IgD-negative memory B cell (primary cell): ENCODE measurements at regions not wholly inside any gene's neighbourhood (a gene's known extent, or its start where the extent isn't known, plus 50 kb on each side); places are given as distances from the start of the nearest gene placed in this dataset.
A peak's percentile ranks its signal among the peaks of the same experiment; 100 is the strongest.

Experiments
- H3K27ac Mint-ChIP-seq, 3 donors: one replicate each; pipeline ENCODE4 v1.8.0; 2020 to 2022; ENCODE audit warnings: mild to moderate bottlenecking in 3 of 3, mixed read lengths in 3 of 3, moderate library complexity in 1 of 3
- H3K27me3 Mint-ChIP-seq: one replicate; pipeline ENCODE4 v1.8.0; 2021; ENCODE audit warnings: mixed read lengths
- H3K36me3 Mint-ChIP-seq: one replicate; pipeline ENCODE4 v1.8.0; 2020; ENCODE audit warnings: mild to moderate bottlenecking, mixed read lengths
- H3K4me1 Mint-ChIP-seq, 3 donors: one replicate each; pipeline ENCODE4 v1.8.0; 2020 to 2022; ENCODE audit warnings: mixed read lengths in 3 of 3, mild to moderate bottlenecking in 1 of 3
- H3K4me3 Mint-ChIP-seq, 4 donors: one replicate each; pipeline ENCODE4 v1.8.0; 2020 to 2022; ENCODE audit warnings: mild to moderate bottlenecking in 4 of 4, mixed read lengths in 4 of 4, moderate library complexity in 3 of 4
- H3K9me3 Mint-ChIP-seq, 3 donors: one replicate each; pipeline ENCODE4 v1.8.0; 2020 to 2021; ENCODE audit warnings: mixed read lengths in 3 of 3, mild to moderate bottlenecking in 1 of 3

DNA sequence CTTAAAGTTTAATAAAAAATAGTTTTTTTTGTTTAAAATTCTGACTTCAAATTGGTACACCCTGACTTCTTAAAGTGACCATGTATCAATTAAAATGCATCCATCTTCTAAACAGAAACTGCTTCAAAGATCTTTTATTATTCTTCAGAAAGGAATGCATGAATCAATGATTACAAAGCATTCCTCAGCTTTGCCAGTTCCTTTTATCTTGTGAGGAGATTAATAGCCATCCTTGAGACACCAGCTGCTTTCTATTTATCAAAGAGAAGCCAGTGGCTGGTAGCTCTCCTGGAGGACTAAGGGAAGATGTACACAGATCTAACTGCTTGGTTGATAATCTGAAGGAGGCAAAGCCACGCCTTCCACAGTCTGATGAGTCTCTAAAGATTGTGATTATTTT lies 2222.5 kb downstream of the LRRC4C start:
- Mint-ChIP-seq H3K4me1 (no peaks in the 10 kb centered on the region), H3K27me3 (no peaks in the 10 kb centered on the region), H3K27ac (no peak overlapping the region), H3K4me3 (no peak overlapping the region), H3K36me3 (no peaks in the 10 kb centered on the region), H3K9me3 (peaks cover 0 to 29% (median 0%) of the 10 kb centered on the region in 3 donors)

DNA sequence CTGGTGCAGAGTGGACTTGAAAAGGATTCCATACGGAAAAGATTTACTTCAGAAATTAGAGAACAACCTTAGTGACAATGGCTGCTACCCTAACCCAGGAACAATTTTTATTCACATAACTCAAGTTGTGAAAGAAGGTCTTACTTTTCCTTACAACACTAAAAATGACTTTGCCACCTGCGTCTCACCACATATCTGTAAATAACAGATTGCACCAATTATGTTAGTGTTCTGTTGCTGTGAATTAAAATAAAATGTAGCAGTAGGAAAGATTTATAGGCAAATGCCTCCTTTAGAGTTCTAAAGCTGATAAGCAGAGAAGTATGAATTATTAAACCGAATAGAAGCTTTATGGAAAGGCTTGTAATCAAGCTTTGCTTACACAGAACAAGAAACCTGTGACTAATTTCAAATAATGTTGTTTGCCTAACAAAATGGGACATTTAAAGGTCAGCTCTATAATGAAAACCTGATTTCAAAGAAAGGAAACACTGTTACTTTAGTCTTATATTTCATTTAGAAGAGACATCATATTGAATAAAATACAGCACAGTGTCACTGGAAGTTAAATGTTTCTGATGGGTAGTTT lies 2237.8 kb downstream of the LRRC4C start:
- H3K9me3 Mint-ChIP-seq: peaks cover 0 to 11% (median 2%) of the 10 kb centered on the region in 3 donors

DNA sequence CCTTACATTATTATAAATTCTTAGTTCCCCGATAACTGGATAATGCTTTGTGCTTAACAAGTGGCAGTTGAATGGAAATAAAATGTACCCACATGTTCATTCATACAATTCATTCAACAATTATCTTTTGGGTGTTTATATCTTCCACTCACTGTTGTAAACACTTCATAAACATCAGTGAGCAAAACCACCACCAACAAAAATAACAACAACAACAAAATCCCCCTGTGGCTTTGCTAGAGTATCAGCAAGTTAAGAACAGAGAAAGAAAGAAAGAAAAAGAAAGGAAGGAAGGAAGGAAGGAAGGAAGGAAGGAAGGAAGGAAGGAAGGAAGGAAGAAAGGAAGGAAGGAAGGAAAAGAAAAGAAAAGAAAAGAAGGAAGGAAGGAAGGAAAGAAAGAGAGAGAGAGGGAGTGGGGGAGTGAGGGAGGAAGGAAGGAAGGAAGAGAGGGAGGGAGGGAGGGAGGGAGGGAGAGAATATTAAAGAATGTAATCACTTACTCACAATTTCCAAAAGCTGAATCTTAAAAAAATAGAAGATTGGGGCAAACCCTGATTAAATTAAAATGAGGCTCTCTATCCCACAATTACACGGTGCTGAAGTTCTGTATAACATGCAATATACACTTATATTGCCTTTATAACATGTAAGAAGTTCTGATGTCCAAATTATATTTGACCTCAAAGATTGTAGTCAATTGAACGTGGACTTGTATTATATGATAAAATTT lies 2238.8 kb downstream of the LRRC4C start:
- Mint-ChIP-seq H3K9me3 (peaks cover 0 to 12% (median 2%) of the 10 kb centered on the region in 3 donors), H3K4me3 (no peak overlapping the region), H3K27me3 (no peaks in the 10 kb centered on the region), H3K27ac (no peak overlapping the region), H3K4me1 (no peaks in the 10 kb centered on the region), H3K36me3 (no peaks in the 10 kb centered on the region)

More for the DNA sequence above, 2237.8 kb downstream of the LRRC4C start:
- no peak overlapping the region for H3K4me3 Mint-ChIP-seq
- no peaks in the 10 kb centered on the region for H3K4me1 Mint-ChIP-seq
- H3K36me3 Mint-ChIP-seq: no peaks in the 10 kb centered on the region
- no peaks in the 10 kb centered on the region for H3K27me3 Mint-ChIP-seq
- no peak overlapping the region for H3K27ac Mint-ChIP-seq

DNA sequence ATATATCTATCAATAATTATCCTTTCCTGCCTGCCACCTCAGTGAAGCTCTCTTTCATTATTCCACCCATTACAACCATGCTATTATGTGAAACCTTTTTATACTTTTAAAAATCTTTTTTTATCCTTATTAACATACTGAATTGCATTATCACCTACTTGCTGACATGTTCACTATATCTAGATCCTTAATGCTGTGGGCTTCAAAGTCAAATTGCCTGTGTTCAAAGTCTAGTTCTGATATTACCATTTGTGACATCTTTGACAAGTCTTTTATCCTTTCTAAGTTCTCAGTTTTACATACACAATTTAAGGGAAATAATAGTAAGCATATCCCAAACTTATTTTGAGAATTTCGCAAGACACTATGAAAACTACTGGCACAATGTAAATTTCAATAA lies 2239.4 kb downstream of the LRRC4C start:
- H3K9me3 Mint-ChIP-seq: peaks cover 0 to 12% (median 2%) of the 10 kb centered on the region in 3 donors
- H3K36me3 Mint-ChIP-seq: no peaks in the 10 kb centered on the region
- no peak overlapping the region for H3K27ac Mint-ChIP-seq
- H3K4me1 Mint-ChIP-seq: no peaks in the 10 kb centered on the region
- no peak overlapping the region for H3K4me3 Mint-ChIP-seq
- no peaks in the 10 kb centered on the region for H3K27me3 Mint-ChIP-seq

DNA sequence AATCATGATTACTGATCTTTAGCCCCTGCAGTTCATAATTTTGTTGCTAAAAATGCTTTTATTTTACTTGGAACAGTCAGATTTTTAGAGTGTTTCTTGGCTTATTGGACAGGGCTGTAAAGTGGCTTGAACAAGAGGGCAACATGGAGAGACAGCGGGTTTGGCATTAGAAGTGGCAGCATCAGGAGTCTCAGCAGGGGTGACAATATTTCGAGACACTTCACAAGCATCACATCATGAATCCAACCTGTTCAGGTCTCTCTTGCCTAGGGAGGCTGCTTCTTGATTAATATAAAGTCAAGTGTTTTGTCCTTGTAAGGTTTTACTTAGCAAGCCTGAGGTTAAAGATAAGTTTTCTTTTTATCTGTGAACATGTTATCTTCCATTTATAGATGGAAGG lies 2249.5 kb downstream of the LRRC4C start:
- H3K9me3 Mint-ChIP-seq: peaks cover 0 to 27% (median 9%) of the 10 kb centered on the region in 3 donors
- H3K4me1 Mint-ChIP-seq: peaks cover 0 to 2% (median 0%) of the 10 kb centered on the region in 3 donors
- no peak overlapping the region for H3K27ac Mint-ChIP-seq
- H3K27me3 Mint-ChIP-seq: no peaks in the 10 kb centered on the region
- no peak overlapping the region for H3K4me3 Mint-ChIP-seq
- no peaks in the 10 kb centered on the region for H3K36me3 Mint-ChIP-seq

DNA sequence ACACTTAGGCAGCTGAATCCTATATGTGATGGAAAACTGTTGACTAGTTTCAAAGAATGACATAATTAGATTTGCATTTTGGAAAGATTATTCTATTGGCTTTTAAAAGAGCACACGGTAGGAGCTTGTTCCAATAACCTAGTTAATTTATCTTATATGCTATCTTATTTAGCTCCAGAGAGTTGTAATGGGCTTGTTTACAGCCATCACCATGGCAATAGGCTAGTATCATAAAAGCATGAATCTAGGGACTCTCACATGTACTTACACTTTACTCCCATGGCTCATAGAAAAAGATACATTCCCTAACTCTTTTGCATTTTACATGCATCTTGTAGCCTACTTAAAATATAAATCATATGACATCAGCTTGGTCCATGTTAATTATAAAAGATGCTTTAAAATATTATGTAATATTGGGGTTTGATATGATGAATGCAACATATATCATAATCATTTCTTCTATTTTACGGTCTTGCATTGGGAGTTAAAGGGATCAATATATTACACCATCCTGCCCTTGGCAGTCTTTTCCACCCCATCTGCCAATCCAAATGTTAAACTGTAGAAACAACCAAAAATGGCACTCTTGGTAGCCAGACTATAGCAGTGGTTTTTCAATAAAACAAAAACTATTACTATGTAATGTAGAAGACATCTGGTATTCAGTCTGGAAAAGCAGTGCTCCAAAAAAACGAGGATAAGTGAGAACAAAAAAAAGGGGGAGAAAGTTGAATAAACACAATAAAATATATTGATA lies 2254.0 kb downstream of the LRRC4C start:
- Mint-ChIP-seq H3K9me3 (peaks cover 0 to 14% (median 2%) of the 10 kb centered on the region in 3 donors), H3K27me3 (no peaks in the 10 kb centered on the region), H3K4me1 (no peaks in the 10 kb centered on the region), H3K36me3 (no peaks in the 10 kb centered on the region), H3K4me3 (no peak overlapping the region), H3K27ac (no peak overlapping the region)

DNA sequence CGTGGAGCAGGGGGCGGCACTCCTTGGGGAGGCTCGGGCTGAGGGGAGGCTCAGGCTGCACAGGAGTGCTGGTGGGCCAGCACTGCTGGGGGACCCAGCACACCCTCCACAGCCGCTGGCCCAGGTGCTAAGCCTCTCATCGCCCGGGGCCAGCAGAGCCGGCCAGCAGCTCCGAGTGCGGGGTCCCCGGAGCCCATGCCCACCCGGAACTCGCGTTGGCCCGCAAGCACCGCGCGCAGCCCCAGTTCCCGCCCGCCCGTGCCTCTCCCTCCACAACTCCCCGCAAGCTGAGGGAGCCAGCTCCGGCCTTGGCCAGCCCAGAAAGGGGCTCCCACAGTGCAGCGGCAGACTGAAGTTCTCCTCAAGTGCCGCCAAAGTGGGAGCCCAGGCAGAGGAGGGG lies 2266.8 kb downstream of the LRRC4C start:
- Mint-ChIP-seq H3K9me3 (peaks cover 2 to 5% (median 3%) of the 10 kb centered on the region in 3 donors), H3K4me1 (no peaks in the 10 kb centered on the region), H3K27ac (no peak overlapping the region), H3K27me3 (no peaks in the 10 kb centered on the region), H3K4me3 (no peak overlapping the region), H3K36me3 (no peaks in the 10 kb centered on the region)

DNA sequence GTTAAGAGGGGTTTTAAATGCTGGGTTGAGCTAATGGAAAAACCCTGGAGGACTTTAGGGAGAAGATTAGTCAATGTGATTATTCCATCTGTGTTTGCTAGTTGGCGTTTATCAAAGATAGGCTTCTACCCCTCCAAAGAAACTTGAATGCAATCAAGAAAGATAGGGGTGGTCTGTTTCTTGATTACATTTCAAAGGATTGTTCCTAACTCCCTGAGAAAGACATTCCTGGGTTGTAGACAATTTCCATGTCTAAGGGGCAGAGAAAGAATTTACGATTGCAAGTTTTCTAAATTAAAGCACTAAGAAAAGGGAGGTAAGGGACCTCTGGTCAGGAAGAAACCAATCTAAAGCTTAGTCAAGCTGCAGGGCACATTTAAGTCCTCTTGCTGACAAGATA lies 2268.7 kb downstream of the LRRC4C start:
- no peak overlapping the region for H3K4me3 Mint-ChIP-seq
- no peaks in the 10 kb centered on the region for H3K4me1 Mint-ChIP-seq
- H3K36me3 Mint-ChIP-seq: no peaks in the 10 kb centered on the region
- peaks cover 2 to 11% (median 7%) of the 10 kb centered on the region in 3 donors for H3K9me3 Mint-ChIP-seq
- H3K27me3 Mint-ChIP-seq: no peaks in the 10 kb centered on the region
- no peak overlapping the region for H3K27ac Mint-ChIP-seq

DNA sequence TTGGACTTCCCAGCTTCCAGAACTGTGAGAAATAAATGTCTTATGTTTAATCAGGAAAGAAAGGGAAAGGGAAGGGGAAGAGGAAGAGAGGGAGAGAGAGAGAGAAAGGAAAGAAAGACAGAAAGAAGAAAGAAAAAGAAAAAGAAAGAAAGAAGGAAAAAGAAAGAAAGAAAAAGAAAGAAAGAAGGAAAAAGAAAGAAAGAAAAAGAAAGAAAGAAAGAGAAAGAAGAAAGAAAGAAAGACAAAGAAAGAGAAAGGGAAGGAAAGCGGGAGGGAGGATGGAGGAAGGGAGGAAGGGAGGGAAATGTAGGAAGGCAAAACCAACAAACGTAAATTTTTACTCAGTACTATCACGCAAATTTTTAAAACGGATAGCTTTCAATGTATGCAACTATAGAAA lies 2281.8 kb downstream of the LRRC4C start:
- H3K4me1 Mint-ChIP-seq: peaks cover 0 to 1% (median 0%) of the 10 kb centered on the region in 3 donors
- peak overlapping the region in 1 of 4 donors; percentile 60 for H3K4me3 Mint-ChIP-seq
- no peak overlapping the region for H3K27ac Mint-ChIP-seq
- no peaks in the 10 kb centered on the region for H3K27me3 Mint-ChIP-seq
- H3K9me3 Mint-ChIP-seq: peaks cover 1 to 6% (median 4%) of the 10 kb centered on the region in 3 donors
- peaks cover 2% of the 10 kb centered on the region for H3K36me3 Mint-ChIP-seq

DNA sequence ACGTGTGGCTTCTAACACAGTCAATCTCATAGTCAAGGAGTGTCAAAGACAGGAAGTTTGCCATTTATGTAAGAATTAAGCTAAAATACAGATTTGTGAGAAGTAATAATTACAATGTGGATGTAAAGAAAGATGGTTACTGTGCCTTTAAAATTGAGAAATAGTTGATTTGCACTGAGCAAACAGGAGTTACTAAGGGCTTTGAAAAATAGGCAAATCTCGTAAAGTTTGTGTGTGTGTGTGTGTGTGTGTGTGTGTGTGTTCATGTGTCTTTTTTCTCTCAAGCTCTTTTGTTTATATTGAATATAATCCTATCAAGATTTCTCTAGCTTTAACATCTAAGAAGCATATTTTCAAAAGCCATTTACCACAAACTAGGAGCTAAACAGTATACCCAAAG lies 2284.5 kb downstream of the LRRC4C start:
- H3K9me3 Mint-ChIP-seq: peaks cover 1 to 10% (median 4%) of the 10 kb centered on the region in 3 donors
- no peaks in the 10 kb centered on the region for H3K36me3 Mint-ChIP-seq
- H3K27me3 Mint-ChIP-seq: no peaks in the 10 kb centered on the region
- H3K4me1 Mint-ChIP-seq: no peaks in the 10 kb centered on the region
- no peak overlapping the region for H3K4me3 Mint-ChIP-seq
- no peak overlapping the region for H3K27ac Mint-ChIP-seq

DNA sequence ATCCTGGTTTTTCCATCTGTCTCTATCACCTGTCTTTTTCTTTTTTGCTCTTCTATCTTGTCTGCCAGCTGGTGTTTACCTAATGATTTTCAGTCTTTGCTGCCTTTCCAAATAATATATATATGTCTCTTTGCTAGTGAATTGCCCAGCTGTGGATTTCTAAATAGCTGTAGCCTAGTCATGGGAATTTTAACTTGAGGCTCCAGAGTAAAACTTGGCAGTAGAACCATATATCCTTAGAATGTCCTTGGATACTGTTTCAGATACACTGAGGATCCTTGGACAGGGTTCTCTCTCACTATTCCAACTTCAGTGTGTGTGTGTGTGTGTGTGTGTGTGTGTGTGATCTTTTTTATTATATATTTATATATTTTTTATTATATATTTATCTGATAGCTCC lies 2285.3 kb downstream of the LRRC4C start:
- Mint-ChIP-seq H3K4me1 (no peaks in the 10 kb centered on the region), H3K27me3 (no peaks in the 10 kb centered on the region), H3K36me3 (no peaks in the 10 kb centered on the region), H3K4me3 (no peak overlapping the region), H3K9me3 (peaks cover 1 to 10% (median 4%) of the 10 kb centered on the region in 3 donors), H3K27ac (no peak overlapping the region)

DNA sequence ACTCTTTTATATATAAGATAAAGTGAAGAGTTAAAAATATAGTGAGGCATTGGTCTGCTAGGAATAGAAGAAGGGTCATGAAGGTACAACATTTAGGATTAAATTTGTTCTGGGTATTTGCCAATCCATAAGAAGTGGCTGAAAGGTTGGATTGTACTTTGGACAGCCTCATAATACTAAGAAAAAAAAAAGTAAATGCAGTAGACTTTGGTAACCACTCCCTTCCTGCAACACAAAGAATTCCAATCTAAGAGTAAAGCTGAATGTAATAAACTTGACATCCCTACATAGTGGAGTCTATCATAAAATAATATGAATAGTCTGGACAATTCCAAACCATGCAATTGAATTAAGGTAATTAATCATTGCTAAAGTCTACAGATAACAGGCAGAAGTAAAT lies 2294.4 kb downstream of the LRRC4C start:
- Mint-ChIP-seq H3K27ac (no peak overlapping the region), H3K4me3 (no peak overlapping the region), H3K4me1 (no peaks in the 10 kb centered on the region), H3K9me3 (peaks cover 0 to 11% (median 0%) of the 10 kb centered on the region in 3 donors), H3K27me3 (no peaks in the 10 kb centered on the region), H3K36me3 (no peaks in the 10 kb centered on the region)

DNA sequence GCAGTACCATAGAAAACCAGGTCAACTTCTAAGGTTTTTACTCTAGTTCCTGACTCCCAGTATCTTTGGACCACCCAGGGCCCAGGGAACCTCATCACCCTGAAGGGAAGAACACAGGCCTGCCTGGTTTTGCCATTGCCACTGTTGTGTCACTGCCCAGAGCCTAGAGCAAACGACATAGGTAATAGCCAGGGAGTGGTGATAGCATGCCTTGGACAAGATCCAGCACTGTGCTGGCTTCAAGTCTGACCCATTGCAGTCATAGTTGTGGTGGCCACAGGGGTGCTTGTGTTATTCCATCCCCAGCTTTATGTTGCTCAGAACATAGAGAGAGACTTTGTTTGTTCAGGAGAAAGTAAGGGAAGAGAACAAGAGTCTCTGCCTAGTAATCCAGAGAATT lies 2310.2 kb downstream of the LRRC4C start:
- no peak overlapping the region for H3K27ac Mint-ChIP-seq
- peaks cover under 1 to 4% (median 3%) of the 10 kb centered on the region in 3 donors for H3K9me3 Mint-ChIP-seq
- no peaks in the 10 kb centered on the region for H3K27me3 Mint-ChIP-seq
- H3K36me3 Mint-ChIP-seq: no peaks in the 10 kb centered on the region
- H3K4me1 Mint-ChIP-seq: no peaks in the 10 kb centered on the region
- H3K4me3 Mint-ChIP-seq: no peak overlapping the region

DNA sequence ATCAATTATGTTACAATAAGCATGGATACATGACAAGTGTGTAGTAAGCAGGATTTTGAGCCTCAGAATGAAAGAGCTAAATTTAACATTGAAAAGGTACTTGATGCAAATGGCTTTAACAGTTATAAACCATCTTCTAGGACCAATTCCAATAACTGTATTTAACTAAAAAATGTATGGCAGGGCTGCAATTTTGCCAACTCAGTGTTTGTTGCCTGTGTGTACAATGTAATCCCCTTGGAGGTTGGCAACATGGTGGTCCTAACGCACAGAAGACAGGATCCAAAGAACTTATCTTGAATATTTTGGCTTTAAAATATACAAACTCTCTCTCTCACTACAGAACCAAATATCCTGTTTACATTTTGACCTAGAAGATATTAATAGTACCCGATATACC lies 2314.1 kb downstream of the LRRC4C start:
- no peaks in the 10 kb centered on the region for H3K4me1 Mint-ChIP-seq
- H3K9me3 Mint-ChIP-seq: peaks cover 3 to 5% (median 4%) of the 10 kb centered on the region in 3 donors
- no peak overlapping the region for H3K4me3 Mint-ChIP-seq
- H3K36me3 Mint-ChIP-seq: no peaks in the 10 kb centered on the region
- H3K27me3 Mint-ChIP-seq: no peaks in the 10 kb centered on the region
- no peak overlapping the region for H3K27ac Mint-ChIP-seq

DNA sequence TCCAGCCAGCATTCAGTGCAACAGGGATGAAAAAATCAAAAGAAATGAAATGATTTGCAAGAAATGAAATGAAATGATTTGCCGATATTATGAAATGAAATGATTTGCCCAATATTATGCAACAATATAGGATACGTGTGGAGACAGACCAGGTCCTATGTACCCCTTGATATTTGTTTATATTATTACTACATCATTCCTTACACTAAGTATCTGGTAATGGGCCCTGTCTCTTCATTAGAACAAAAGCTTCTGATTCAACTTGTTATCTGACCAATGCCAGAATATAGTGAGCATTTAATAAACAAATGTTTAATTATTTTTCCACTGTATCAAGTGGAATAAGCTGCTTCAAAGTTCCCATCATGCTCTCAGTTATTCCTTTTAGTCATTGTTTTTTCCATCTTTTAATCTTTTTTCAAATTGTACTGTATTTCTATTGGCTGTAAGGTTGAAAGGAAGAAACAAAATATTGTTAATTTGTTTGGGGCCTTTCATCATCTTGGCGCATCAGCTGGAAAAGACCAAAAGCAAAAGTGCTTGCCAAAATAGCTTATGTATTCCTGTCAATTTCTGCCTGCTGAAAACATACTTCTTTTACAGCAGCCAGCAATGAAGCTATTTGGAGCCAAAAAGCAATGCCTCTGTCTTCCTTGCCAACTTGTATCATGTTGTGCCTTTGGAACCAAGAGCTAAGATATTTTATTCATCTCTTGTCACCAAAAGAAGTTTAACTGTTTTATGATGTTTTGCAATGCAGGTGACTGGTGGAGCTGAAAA lies 2314.9 kb downstream of the LRRC4C start:
- Mint-ChIP-seq H3K36me3 (no peaks in the 10 kb centered on the region), H3K4me3 (no peak overlapping the region), H3K4me1 (no peaks in the 10 kb centered on the region)

More for the DNA sequence above, 2314.9 kb downstream of the LRRC4C start:
- Mint-ChIP-seq H3K9me3 (peaks cover 2 to 5% (median 3%) of the 10 kb centered on the region in 3 donors), H3K27me3 (no peaks in the 10 kb centered on the region), H3K27ac (no peak overlapping the region)
